ENCODE measurements at regions not wholly inside any gene's neighbourhood (a gene's known extent, or its start where the extent isn't known, plus 50 kb on each side); places are given as distances from the start of the nearest gene placed in this dataset.

DNA sequence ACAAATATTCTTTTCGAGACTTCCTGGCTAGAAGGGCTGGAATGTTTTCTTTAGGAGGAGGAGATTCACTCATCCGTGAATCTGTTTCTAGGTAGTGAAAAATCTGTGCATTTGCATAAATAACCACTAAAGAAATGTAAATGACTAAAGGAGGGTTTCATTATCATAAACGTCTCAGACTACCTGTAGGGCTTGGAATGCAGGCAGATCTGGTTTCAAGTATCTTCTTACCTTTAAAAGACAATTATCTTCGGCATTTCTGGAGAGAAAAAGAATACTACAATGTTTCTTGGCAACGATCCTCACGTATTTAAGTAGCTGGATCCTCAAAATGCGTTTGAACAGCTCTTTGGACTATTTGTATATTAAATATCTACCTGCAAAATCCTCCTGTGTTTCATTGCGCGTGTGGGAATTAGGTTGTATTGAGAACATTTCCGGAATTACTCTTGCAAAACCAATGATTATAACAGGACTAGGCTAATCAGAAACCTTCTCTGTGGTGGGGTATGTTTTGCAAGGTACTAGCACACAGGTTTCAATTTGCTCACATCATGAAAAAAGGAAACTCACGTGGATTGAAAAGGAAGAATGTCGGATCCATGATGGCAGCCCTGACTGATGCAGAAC, 291.1 kb upstream of the ARGLU1 start:
- TF ChIP-seq, protein P1, sequence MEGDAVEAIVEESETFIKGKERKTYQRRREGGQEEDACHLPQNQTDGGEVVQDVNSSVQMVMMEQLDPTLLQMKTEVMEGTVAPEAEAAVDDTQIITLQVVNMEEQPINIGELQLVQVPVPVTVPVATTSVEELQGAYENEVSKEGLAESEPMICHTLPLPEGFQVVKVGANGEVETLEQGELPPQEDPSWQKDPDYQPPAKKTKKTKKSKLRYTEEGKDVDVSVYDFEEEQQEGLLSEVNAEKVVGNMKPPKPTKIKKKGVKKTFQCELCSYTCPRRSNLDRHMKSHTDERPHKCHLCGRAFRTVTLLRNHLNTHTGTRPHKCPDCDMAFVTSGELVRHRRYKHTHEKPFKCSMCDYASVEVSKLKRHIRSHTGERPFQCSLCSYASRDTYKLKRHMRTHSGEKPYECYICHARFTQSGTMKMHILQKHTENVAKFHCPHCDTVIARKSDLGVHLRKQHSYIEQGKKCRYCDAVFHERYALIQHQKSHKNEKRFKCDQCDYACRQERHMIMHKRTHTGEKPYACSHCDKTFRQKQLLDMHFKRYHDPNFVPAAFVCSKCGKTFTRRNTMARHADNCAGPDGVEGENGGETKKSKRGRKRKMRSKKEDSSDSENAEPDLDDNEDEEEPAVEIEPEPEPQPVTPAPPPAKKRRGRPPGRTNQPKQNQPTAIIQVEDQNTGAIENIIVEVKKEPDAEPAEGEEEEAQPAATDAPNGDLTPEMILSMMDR (IDR thresholded peaks at IDR 0.05; ENCODE audit: insufficient read depth, low read depth, low read length): no peak
- ChIA-PET POLR2A (no interaction called here), CTCF (no interaction called here)
- Histone ChIP-seq H3K27me3 (ENCODE audit: control insufficient read depth, insufficient read depth, low read length) (no peaks in the 10 kb centered on the region), H3K4me3 (ENCODE audit: low read depth, low read length) (no peak overlapping the region), H3K36me3 (ENCODE audit: control insufficient read depth, insufficient read depth, low read length) (no peaks in the 10 kb centered on the region)
- no peak for DNase-seq (ENCODE audit: low read depth)

DNA sequence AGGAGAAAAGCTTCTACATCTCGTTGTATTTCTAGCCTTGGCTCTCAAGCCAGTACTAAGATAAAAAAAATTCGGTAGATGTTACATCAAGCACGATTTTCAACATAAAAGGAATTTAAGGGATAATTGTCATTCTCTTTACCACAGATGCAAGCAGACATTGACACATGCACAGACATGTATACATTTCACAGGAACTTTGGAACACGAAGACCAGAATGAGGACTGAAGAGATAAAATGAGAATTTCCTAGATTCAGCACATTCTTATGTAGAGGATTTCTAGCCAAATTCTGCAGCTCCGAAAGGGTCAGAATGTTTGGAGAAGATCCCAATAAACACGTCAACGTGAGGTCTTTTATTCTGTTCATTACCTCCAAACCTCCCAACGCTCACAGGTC, 284.5 kb upstream of the ARGLU1 start:
- DNase-seq (ENCODE audit: low read depth): no peak
- no peaks in the 10 kb centered on the region for H3K36me3 ChIP-seq (ENCODE audit: control insufficient read depth, insufficient read depth, low read length)
- ChIA-PET CTCF (no interaction called here), POLR2A (no interaction called here)
- TF ChIP-seq, protein P1 (IDR thresholded peaks at IDR 0.05; ENCODE audit: insufficient read depth, low read depth, low read length): no peak
- H3K4me3 ChIP-seq (ENCODE audit: low read depth, low read length): no peak overlapping the region
- H3K27me3 ChIP-seq (ENCODE audit: control insufficient read depth, insufficient read depth, low read length): no peaks in the 10 kb centered on the region

DNA sequence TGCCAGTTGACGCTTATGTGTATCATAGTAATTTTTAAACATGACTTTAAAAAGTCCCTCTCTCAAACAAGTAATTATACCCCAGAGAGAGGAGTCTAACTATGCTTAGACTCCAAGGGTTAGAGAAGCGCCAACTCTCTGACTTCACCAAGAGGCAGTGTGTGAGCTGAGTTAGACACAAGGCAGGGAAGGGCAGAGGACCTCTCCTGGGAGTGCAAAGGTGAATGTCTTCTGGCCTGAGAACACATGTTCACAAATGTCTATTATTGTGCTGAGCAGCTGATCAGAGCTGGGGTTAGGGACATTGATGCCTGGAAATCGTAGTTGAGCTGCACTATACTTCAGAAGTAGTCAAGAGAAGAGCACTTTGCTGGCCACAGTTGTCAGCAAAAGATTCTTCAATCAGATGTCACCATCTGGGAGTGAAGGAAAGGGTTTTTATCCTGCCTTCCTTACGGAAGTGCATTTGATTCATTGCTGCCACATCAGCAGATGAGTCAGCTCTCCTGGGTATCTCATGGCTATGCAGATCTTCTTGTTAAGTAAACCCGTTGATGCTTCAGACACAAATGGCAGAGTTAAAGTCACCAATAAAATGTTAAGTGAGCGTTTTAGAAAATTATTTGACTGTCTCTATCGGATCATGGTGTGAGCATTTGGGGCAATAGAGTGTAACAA, 283.2 kb upstream of the ARGLU1 start:
- CTCF ChIA-PET: no interaction called here
- Histone ChIP-seq H3K27me3 (ENCODE audit: control insufficient read depth, insufficient read depth, low read length) (no peaks in the 10 kb centered on the region), H3K36me3 (ENCODE audit: control insufficient read depth, insufficient read depth, low read length) (no peaks in the 10 kb centered on the region), H3K4me3 (ENCODE audit: low read depth, low read length) (no peak overlapping the region)
- POLR2A ChIA-PET: interaction anchor here (0.6 kb wide), 1 partner anchor 214 kb away, joined by 3 read pairs; no protein-coding TSS in a partner anchor
- DNase-seq (ENCODE audit: low read depth): no peak
- TF ChIP-seq, protein P1 (IDR thresholded peaks at IDR 0.05; ENCODE audit: insufficient read depth, low read depth, low read length): no peak

DNA sequence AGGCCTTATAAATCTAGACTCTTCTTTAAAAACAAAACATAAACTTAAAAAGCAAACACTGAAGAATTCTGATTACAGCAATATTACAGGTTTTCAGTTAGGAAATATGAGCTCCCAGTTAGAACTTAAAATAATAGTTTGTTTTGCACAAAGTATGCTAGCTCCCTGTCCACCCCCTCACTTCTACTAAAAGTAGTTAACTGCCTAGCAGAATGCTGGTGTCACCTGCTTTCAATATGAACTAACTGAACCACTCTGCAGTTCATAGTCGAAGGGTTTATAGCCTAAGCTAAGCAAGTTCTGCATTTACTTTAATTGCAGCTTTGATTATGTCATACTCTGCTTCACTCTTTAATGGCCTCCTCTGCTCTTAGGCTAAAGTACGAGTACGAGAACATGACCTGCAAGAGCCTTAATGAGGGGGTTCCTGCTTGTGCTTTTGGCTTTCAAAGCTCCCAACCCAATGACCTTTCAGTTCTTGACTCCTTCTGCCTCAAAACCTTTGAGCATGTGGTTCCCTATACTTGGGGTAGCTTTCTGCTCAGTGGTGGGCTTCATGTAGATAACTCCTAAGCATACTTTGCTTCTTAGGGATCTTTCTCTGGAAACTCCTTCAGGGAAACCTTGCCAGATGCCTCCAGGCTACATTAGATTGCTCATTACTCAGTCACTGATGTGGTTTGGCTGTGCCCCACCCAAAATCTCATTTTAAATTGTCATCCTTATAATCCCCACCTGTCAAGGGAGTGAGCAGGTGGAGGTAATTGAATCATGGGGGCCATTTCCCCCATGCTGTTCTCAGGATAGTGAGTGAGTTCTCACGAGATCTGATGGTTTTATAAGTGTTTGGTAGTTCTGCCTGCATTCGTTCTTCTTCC, 278.9 kb upstream of the ARGLU1 start:
- DNase-seq (ENCODE audit: low read depth): no peak
- ChIA-PET POLR2A (no interaction called here), CTCF (no interaction called here)
- H3K4me3 ChIP-seq (ENCODE audit: low read depth, low read length): no peak overlapping the region
- no peaks in the 10 kb centered on the region for H3K27me3 ChIP-seq (ENCODE audit: control insufficient read depth, insufficient read depth, low read length)
- TF ChIP-seq, protein P1 (IDR thresholded peaks at IDR 0.05; ENCODE audit: insufficient read depth, low read depth, low read length): no peak
- H3K36me3 ChIP-seq (ENCODE audit: control insufficient read depth, insufficient read depth, low read length): no peaks in the 10 kb centered on the region

DNA sequence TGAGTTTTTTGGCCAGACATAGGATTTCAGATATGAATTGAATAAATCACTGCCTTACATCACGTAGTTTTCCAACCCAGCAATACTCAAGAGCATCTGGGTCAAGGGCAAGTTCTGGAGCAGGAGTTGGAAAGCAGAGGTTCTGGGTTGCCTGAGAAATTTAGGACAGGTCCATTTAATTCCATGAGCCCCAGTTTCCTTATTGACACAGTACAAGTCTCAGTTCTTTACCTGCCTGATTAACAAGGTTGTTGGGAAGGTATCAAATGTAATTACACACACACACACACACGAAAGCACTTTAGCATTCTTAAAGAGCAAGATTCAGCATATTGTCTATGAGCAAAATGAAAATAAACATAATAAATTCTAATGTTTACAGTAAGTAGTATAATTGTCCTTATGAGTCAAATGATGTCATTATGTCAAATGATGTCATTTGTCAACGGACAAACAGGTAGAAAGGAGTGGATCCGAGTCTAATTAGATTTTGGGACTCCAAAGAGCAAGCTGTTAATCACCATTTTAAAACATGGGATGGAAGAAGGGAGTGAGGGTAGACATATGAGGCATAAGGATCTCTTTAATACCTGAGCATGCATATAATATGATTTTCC, 268.4 kb upstream of the ARGLU1 start:
- Histone ChIP-seq H3K4me3 (ENCODE audit: low read depth, low read length) (no peak overlapping the region), H3K27me3 (ENCODE audit: control insufficient read depth, insufficient read depth, low read length) (no peaks in the 10 kb centered on the region), H3K36me3 (ENCODE audit: control insufficient read depth, insufficient read depth, low read length) (no peaks in the 10 kb centered on the region)
- no peak for DNase-seq (ENCODE audit: low read depth)
- TF ChIP-seq, protein P1 (IDR thresholded peaks at IDR 0.05; ENCODE audit: insufficient read depth, low read depth, low read length): no peak
- ChIA-PET POLR2A (no interaction called here), CTCF (interaction anchor here (0.8 kb wide), 1 partner anchor 43 kb away, joined by 3 read pairs; no protein-coding TSS in a partner anchor)

All from BJ (cell line).